ENCODE measurements at regions not wholly inside any gene's neighbourhood (a gene's known extent, or its start where the extent isn't known, plus 50 kb on each side); places are given as distances from the start of the nearest gene placed in this dataset.

GRCh38 chr15:70407955-70408354, 310.2 kb upstream of the TLE3 start:
- DNase-seq (ENCODE audit: low read depth in 3 of 3, low spot score in 1 of 3) = no peak

- no peak for DNase-seq (ENCODE audit: low read depth in 3 of 3, low spot score in 1 of 3)
These were observed 309.6 kb upstream of the TLE3 start for GRCh38 chr15:70407336-70407670.

GRCh38 chr15:70406617-70407335, 309.1 kb upstream of the TLE3 start:
- no peak for DNase-seq (ENCODE audit: low read depth in 3 of 3, low spot score in 1 of 3)

GRCh38 chr15:70401709-70402108, 304.0 kb upstream of the TLE3 start:
- no peak for DNase-seq (ENCODE audit: low read depth in 3 of 3, low spot score in 1 of 3)

- no peak for DNase-seq (ENCODE audit: low read depth in 3 of 3, low spot score in 1 of 3)
These were observed 303.2 kb upstream of the TLE3 start for GRCh38 chr15:70400766-70401541.

- DNase-seq (ENCODE audit: low read depth in 3 of 3, low spot score in 1 of 3) = no peak
These were observed 301.5 kb upstream of the TLE3 start for GRCh38 chr15:70399204-70399603.

GRCh38 chr15:70398694-70399093, 301.0 kb upstream of the TLE3 start:
- no peak for DNase-seq (ENCODE audit: low read depth in 3 of 3, low spot score in 1 of 3)

- no peak for DNase-seq (ENCODE audit: low read depth in 3 of 3, low spot score in 1 of 3)
These were observed 299.1 kb upstream of the TLE3 start for GRCh38 chr15:70396807-70397206.

GRCh38 chr15:70395164-70395563, 297.4 kb upstream of the TLE3 start:
- no peak for DNase-seq (ENCODE audit: low read depth in 3 of 3, low spot score in 1 of 3)

- no peak for DNase-seq (ENCODE audit: low read depth in 3 of 3, low spot score in 1 of 3)
These were observed 293.0 kb upstream of the TLE3 start for GRCh38 chr15:70390723-70391122.

GRCh38 chr15:70387993-70388392, 290.3 kb upstream of the TLE3 start:
- no peak for DNase-seq (ENCODE audit: low read depth in 3 of 3, low spot score in 1 of 3)

GRCh38 chr15:70387081-70387480, 289.4 kb upstream of the TLE3 start:
- no peak for DNase-seq (ENCODE audit: low read depth in 3 of 3, low spot score in 1 of 3)

- DNase-seq (ENCODE audit: low read depth in 3 of 3, low spot score in 1 of 3) = no peak
These were observed 288.0 kb upstream of the TLE3 start for GRCh38 chr15:70385711-70386110.

GRCh38 chr15:70385052-70385451, 287.3 kb upstream of the TLE3 start:
- no peak for DNase-seq (ENCODE audit: low read depth in 3 of 3, low spot score in 1 of 3)

- no peak for DNase-seq (ENCODE audit: low read depth in 3 of 3, low spot score in 1 of 3)
These were observed 286.1 kb upstream of the TLE3 start for GRCh38 chr15:70383856-70384255.

- no peak for DNase-seq (ENCODE audit: low read depth in 3 of 3, low spot score in 1 of 3)
These were observed 285.2 kb upstream of the TLE3 start for GRCh38 chr15:70382762-70383458.

GRCh38 chr15:70382009-70382749, 284.5 kb upstream of the TLE3 start:
- no peak for DNase-seq (ENCODE audit: low read depth in 3 of 3, low spot score in 1 of 3)

GRCh38 chr15:70379938-70380883, 282.5 kb upstream of the TLE3 start:
- DNase-seq (ENCODE audit: low read depth in 3 of 3, low spot score in 1 of 3) = no peak

GRCh38 chr15:70379134-70379533, 281.4 kb upstream of the TLE3 start:
- no peak for DNase-seq (ENCODE audit: low read depth in 3 of 3, low spot score in 1 of 3)
